ENCODE measurements at regions not wholly inside any gene's neighbourhood (a gene's known extent, or its start where the extent isn't known, plus 50 kb on each side); places are given as distances from the start of the nearest gene placed in this dataset.
A peak's percentile ranks its signal among the peaks of the same experiment; 100 is the strongest.
"Not testable (repeated sequence)": the region's sequence is repeated elsewhere in the genome, so short reads cannot be mapped to it uniquely, and the experiment has no call there.

DNA sequence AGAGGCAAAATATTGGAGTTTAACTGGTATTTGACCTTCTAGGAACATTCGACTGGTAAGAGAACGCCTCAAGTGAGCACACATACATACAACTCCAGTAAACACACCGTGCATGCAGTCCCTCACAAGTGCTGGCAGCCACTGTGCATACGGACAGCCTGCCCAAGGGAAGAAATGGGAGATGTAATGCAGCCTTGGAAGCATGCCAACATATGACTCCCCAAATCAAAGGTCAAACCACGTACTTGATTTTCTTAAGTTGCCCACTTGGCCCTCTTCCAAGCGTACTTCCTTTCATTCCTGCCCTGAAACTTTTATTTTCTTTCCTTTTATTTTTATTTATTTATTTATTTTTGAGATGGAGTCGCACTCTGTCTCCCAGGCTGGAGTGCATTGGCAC lies 206.6 kb downstream of the SPRY1 start:
- peak; percentile 9 for DNase-seq

DNA sequence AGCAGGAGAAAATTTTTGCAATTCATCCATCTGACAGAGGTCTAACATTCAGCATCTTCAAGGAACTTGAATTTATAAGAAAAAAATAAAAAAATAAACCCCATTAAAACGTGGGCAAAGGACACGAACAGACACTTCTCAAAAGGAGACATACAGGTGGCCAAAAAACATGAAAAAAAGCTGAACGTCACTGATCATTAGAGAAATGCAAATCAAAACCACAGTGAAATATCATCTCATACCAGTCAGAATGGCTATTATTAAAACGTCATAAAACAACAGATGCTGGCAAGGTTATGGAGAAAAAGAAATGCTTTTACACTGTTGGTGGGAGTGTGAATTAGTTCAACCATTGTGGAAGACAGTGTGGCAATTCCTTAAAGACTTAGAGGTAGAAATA lies 209.2 kb downstream of the SPRY1 start:
- DNase-seq: not testable (repeated sequence)

DNA sequence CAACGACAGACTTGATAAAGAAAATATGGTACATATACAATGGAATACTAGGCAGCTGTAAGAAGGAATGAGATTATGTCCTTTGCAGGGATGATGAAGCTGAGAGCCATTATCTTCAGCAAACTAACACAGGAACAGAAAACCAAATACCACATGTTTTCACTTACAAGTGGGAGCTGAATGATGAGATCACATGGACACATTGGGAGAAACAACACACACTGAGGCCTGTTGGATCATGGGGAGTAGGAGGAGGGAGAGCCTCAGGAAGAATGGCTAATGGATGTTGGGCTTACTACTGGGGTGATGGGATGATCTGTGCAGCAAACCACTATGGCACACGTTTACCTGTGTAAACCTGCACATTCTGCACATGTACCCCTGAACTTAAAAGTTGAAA lies 209.7 kb downstream of the SPRY1 start:
- DNase-seq: no peak

DNA sequence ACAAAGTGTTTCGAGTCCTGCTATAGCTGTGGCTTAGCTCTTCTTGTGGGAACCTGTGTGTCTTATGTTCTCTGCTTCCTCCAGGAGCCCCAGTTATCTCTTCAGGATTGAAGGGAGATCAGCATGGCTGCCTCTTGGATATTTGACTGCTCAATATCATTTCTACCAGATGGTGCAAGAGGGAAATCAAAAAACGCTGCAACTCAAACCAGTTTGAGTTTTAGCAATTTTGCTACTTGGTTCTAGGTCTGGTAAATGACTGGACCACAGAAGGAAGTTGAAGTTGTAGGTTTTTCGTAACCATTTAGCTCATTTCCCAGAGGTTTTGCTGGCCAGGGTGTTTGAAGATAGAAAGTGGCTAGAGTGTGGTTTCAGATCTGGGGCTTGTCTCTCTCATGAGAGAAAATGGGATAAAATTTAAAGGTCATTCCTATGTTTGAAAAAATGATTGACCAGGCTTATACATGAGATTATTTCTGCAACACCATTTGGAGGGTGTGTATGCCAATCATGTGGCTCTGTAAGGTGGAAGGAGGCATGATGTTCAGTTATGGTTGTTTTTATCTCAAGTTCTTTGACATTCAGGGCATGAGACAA lies 210.4 kb downstream of the SPRY1 start:
- DNase-seq: no peak

DNA sequence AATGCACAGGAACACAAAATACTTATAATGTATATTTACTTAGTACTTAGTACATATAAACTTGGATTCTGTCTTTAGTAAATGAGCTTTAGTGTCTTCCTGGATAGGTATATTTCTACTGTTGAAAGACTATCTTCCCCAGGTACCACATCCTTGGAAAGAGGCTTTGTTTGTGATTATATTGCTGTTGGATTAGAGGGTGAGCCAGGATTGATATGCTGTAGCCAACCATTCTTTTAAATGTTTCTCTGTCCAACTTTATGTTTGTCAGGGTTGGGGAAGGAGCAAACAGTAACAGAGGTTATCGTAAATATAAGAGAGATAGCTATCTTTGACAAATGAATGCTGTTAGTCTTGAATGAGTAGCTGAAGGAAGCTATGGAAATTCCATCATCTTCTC lies 213.2 kb downstream of the SPRY1 start:
- no peak for DNase-seq

DNA sequence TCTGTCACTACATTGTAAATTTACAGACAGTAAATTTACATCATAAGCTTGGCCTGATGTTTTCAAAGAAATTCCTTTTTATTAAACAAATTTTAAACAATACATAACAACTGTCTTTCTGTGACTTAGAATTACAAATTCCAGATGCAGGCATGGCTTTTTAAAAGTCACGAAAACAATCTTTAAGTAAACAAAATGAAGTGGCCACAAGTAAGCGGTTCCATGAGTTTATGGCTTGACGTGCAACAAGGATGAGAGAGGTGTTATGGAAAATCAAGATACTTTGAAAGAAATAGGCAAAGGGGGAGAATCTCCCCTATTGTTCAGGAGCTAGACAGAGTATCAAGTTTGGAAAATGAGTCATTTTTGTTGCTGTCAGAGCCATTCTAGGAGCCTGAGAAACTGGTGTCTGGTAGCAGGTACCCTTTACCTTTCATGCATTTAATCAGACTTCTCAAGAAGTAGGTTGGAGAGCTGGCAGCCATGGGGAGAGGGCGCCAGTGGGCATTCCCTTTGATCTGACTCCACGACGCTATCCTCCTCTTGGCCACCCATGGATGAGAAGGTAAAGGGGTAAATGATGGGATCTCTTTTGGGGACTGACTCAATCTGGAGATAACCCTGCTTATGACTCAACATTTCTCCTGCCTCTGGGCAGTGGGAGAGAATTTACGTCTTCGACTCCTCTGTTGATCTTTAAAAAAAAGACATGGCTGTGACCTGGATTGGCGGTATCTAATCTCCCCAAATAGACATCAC lies 217.2 kb downstream of the SPRY1 start:
- DNase-seq: no peak

DNA sequence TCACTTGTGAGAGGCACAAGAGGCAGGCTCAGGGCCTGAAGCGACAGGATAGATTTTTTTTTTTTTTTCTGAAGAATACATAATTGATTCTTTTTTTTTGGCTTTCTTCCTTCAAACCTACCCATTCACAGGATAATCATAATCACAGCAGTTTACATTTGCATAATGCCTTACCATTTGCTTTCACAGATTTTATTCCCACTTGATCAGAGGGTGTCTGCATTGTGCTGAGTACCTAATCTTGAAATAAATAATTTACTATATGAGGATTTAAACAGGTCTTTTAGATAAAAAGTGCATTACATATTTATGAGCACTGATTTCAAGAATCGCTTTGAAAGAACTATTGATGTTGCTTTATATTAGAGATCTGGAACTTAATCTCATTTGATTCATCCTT lies 219.3 kb downstream of the SPRY1 start:
- no peak for DNase-seq

DNA sequence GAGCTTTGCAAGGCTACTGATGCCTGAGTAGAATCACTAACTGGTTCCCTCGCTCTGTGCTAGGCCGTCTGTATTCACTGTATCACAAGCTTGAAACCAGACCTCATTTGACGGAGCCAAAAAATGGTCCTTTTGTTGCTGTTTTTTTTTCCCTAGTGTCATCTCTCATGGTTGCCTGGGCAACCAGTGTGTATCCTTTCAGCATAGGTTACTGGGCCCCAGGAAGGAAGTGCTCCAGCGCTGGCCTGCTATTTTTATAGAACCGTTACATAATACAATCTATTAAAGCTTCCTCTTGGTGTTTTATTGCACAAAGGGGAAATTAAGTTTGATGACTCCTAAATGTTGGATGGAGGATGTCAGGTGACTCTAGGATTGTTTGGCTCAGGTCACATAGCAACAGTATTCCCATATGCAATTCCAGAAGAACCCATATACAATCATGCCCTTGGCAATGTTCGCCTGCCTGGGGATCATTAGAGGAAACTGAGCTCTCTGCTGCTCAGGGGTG lies 220.4 kb downstream of the SPRY1 start:
- DNase-seq: no peak

DNA sequence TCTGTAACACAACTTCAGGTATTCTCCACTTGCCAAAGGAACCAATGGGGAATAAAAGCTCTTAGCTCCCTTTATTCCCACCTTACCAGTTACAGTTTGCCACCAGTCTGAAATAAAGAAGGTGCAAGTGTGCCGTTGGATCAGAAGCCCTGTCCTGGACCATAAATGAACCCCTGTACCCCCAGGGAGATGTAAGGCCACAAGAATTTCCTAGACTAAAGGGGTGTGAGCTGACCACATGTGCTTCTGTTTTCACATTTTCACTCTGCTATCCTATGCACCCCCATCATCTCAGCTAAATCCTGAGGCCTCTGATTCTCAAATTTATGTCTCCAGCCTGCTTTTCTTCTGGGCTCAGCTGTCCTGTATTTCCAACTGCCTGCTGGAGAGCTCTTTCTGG lies 221.2 kb downstream of the SPRY1 start:
- no peak for DNase-seq

DNA sequence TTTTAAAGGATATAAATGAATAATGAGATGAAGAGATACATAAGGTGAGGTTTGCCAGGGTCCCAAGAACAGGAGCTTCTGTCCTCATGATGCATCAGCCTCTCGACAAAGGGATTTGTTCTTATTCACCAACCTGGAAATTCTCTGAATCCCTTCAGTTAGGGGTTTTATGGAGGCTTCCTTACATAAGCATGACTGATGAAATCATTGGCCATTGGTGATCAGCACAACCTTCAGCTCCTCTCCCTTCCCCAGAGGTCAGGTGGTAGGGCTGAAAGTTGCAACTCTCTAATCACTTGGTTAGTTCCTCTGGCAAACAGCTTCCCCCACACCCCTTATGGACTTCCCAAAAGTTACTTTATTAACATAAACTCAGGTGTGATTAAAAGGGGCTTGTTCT lies 222.0 kb downstream of the SPRY1 start:
- DNase-seq: no peak

DNA sequence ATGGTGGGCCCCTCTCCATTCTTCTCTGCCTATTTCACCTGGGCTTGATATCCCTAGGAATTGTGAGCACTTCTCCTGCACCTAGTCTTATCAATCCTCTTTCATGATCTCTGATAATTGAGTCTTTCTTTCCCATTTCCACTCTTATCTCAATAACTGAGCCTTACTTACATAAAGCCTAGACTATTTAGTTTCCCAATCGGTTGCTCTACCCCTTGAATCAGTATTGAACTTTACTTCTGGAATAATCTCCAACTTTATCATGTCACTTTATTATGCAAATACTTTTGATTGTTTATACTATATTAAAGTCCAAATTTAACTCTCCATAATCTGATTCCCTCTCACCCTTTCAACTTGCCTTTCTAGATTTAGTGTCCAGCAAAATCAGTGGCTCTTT lies 222.7 kb downstream of the SPRY1 start:
- no peak for DNase-seq

DNA sequence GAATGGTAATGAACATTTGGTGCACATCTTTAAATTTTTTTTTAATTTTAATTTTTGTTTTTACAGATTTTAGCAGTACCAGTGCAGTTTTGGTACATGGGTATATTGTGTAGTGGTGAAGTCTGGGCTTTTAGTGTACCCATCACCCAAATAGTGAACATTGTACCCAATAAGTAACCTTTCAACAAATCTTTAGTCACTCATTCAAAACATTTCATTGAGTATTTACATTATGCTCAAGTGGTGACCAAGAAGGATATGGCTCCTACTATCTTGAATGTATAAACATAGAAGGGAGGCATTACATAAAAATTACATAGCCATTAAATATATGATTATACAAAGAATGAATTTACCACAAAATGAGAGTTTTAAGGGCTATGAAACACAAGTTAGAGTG lies 223.3 kb downstream of the SPRY1 start:
- DNase-seq: no peak

DNA sequence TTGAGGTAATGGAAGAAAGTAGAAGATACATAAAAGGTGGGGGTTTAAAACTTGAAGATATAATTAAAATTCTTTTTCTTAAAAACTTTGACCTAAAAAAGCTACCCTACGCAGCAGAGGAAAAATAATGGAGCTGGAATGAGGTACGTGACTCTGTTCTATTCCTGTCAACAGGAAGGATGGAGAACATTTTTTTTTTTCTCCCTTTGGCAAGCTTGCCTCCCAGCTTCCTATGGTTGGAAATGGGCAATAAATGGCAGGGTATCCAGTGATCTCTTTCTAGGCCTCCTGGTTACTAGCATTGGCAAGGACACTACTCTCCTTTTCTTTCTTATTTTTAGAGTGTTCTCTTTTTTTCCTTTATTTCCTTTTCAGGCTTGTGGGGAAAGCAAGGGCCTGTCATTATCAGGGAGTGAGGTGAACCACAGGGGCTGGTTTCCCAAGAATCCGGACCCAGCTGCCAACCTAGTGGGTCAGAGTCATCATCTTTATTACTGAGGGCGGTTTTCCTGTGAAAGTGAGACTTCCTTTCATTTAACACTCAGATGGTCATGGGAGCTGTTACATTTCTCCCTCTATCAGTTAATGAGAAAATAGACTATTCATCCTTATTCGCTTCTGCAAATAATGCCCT lies 224.6 kb downstream of the SPRY1 start:
- no peak for DNase-seq

DNA sequence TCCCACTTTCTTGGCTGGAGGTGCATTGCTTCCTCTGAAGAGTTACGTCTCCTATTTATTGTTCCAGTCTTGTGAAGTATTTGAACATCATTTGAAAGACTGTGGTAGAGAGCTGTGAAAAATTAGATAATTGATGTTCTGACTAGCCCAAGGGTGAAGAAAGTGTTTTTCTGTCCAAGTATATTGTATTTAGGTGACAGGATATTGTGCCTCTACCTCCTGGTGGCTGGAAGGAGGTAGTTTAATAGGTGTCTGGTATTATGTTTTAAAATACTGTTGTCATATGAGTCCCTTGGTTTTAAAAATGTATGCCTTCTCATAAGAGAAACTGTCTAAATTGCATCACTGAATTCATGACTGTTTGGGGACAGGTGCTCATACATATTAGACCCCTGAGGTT lies 226.0 kb downstream of the SPRY1 start:
- no peak for DNase-seq

DNA sequence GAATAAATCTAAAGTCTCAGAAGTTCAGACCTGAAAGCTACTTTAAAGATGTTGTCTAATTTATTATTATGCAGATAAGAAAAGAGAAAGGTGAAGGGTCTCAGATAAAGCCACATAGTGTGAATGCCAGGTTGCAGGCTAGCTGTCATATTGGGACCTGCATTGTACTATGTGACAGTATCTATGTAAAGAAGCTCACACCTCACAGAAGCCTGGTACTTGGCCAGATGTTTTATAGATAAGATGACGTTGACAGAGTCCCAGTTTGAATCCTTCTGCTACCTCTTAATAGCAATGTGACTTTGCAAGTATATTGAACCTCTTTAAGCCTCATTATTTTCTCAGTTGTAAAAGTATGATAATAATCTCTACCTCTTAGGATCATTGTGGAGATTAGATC lies 227.0 kb downstream of the SPRY1 start:
- DNase-seq: no peak

DNA sequence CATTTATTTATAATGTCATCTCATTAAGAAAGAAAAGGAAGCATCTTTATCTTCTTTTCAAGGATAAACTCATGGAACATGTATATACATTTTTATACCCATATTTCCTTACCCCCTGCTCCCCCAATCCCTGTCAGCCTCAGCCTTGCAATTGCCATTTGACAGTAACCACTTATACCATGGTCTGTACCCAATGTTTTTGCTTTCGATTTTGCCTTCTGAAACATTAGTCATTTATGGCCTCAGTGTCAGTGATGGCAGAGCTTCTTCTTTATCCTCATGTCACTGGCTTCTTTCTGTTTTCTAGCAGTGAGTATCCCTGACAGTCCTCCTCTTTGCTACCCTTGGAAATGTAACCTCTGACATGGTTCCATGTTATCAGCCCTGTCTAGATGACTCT lies 228.4 kb downstream of the SPRY1 start:
- DNase-seq: no peak

DNA sequence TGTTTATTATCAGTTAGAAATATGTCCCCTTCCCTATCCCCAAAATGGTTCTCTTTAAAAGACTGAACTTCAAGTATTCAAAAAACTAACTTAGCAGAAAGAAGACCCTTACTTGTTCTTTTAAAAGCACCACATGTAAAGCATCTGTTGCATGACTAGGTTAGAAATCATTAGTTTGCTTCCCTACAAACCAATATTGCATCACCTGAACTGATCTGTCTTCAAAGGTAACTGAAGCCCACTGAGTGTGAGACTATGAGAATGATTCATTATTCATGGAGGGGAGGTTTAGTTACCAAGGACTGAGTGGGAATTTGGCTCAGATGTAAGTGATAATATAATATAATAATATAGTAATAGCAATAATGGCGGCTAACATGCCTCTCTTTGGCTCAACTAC lies 231.7 kb downstream of the SPRY1 start:
- no peak for DNase-seq

DNA sequence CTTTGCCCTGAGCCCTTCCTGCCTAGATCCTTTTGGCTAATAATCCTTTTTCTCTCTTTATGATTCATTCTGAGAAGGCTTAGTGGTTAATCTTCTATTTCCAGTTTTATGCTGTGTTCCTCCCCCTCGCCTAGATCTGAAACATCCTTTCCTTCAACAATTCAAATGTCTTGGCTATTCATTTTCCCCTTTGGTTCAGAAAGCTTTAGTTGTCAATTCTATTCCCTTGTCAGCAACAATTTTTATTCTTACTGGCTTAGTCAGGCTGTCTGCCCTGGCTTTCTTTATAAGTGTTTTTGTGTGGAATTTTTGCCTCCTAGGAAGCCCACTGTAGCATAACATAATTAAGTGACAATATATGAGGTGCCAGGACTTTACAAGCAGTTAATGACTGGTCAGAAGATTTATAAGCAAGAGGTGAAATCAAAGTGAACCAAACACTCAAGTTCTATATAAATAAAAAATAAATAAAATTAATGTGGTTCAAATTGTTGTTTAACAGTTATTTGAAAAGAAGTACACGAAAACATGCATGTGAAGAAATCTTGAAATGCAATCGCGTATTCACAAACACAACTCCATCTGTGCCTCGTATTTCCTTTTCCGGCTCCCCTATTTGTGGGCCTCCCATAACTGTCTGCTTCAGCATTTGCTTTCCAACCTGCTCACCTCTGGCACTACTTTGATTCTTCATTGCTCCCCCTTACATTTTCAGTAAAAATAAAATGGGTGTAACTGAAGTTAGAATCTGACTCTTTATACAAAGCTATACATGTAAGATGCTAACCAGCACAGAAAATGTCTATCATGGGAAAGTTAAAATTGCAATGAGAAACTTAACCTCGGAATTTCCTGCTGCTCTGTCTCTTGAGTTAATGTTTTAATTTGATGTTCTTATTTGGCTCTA lies 235.4 kb downstream of the SPRY1 start:
- peak; percentile 59 for DNase-seq

DNA sequence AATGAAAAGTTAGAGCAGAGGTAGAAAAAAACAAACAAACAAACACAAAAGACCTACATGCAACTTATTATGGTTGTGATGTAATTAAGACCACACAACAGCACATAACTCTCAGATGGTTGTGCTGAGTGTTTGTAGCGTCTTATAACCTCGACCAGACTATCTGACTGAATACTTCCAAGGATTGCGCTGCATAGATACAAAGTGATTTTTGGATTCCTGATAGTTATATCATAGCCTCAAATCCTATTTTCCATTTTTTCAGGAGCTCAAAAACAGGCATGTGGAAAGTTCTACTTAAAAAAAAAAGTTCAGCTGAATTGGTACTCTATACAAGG lies 236.1 kb downstream of the SPRY1 start:
- no peak for DNase-seq

DNA sequence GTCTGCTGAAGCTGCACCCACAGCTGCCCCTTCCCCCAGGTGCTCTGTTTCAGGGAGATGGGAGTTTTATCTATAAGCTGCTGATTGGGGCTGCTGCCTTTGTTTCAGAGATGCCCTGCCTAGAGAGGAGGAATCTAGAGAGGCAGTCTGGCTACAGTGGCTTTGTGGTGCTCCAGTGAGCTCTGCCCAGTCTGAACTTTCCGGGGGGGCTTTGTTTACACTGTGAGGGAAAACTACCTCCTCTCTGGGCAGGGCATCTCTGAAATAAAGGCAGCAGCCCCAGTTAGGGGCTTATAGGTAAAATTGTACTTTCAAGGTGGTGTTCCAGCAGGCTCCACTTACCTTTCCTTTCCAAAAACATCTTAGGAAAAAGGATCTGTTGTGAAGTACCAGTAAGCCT lies 242.2 kb downstream of the SPRY1 start:
- DNase-seq: no peak

DNA sequence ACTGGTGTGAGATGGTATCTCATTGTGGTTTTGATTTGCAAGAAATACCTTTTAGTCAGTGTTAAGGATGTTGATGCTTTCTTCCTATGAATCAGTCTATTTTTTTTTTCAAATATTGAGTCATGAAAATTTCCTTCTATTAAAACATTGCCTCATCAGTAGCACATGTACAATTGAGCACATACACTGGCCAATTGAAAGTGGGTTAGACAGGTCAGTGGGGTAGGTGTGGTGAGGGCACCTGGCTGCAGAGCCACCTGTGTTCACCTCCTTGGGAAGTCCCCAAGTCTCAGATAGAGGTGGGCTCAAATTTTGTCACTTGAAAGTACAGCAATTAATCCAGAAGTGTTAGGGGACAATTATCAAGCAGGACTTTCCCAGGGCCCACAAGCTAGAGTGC lies 243.7 kb downstream of the SPRY1 start:
- DNase-seq: peak; percentile 71

DNA sequence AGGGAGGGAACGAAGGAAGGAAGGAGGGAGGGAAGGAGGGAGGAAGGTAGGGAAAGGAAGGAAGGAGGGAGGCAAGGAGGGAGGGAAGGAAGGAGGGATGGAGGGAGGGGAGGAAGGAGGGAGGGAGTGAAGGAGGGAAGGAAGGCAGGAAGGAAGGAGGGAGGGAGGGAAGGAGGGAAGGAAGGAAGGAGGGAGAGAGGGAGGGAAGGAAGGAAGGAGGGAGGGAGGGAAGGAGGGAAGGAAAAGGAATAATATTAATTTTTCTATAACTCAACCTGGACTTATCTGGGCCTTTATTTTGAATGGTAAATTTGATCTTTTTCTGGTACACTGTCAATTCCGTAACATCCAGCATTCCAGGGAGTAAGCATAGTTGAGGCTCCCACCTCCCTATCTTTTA lies 244.2 kb downstream of the SPRY1 start:
- no peak for DNase-seq

DNA sequence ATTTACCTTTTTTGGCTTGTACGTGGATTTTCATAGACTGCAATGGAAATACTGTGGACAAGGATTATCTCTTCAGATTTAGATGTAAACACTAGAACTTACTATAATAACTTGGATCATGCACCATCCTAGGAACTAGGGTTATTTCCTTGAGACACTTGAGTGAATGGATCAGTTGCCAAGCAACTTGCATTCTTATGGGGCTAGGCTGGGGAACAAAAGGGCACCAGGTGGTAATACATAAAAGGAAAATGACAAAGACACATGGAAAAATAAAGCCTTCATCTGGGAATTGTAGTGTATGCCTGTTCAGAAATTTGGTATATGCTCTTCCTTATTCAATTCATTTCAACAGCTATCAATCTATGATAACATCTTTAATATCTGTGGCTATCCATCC lies 247.1 kb downstream of the SPRY1 start:
- no peak for DNase-seq
